ENCODE measurements at regions not wholly inside any gene's neighbourhood (a gene's known extent, or its start where the extent isn't known, plus 50 kb on each side); places are given as distances from the start of the nearest gene placed in this dataset.

- TF ChIP-seq CTCF (IDR thresholded peaks at IDR 0.05), result no peak
Observed at GRCh38 chr6:74840953-74841352, 364.9 kb downstream of the COL12A1 start.

GRCh38 chr6:74834967-74835366 is 370.9 kb downstream of the COL12A1 start:
- Histone ChIP-seq H3K27me3 (no peaks in the 10 kb centered on the region), H3K36me3 (no peaks in the 10 kb centered on the region), H3K27ac (no peak overlapping the region), H3K4me1 (no peaks in the 10 kb centered on the region), H3K4me3 (no peak overlapping the region), H3K9me3 (no peaks in the 10 kb centered on the region)
- no peak for DNase-seq (ENCODE audit: low spot score)
- no peak for TF ChIP-seq CTCF (IDR thresholded peaks at IDR 0.05)

More at GRCh38 chr6:74840953-74841352, 364.9 kb downstream of the COL12A1 start:
- Histone ChIP-seq H3K27me3 (no peaks in the 10 kb centered on the region), H3K27ac (no peak overlapping the region), H3K36me3 (no peaks in the 10 kb centered on the region), H3K4me3 (no peak overlapping the region), H3K4me1 (no peaks in the 10 kb centered on the region), H3K9me3 (peaks cover 0 to 13% of the 10 kb centered on the region in 2 donors)
- no peak for DNase-seq (ENCODE audit: low spot score)

GRCh38 chr6:74826263-74826662 is 379.6 kb downstream of the COL12A1 start:
- no peaks in the 10 kb centered on the region for H3K9me3 ChIP-seq
- H3K4me1 ChIP-seq, result no peaks in the 10 kb centered on the region
- H3K36me3 ChIP-seq, result no peaks in the 10 kb centered on the region
- no peak for TF ChIP-seq CTCF (IDR thresholded peaks at IDR 0.05)
- H3K27ac ChIP-seq, result no peak overlapping the region
- no peaks in the 10 kb centered on the region for H3K27me3 ChIP-seq
- DNase-seq (ENCODE audit: low spot score), result no peak
- H3K4me3 ChIP-seq, result no peak overlapping the region

- DNase-seq (ENCODE audit: low spot score), result no peak
- Histone ChIP-seq H3K27me3 (no peaks in the 10 kb centered on the region), H3K4me3 (no peak overlapping the region), H3K27ac (no peak overlapping the region), H3K4me1 (no peaks in the 10 kb centered on the region), H3K36me3 (no peaks in the 10 kb centered on the region), H3K9me3 (peaks cover 0 to 24% of the 10 kb centered on the region in 2 donors)
- TF ChIP-seq CTCF (IDR thresholded peaks at IDR 0.05), result no peak
Observed at GRCh38 chr6:74814440-74814839, 391.4 kb downstream of the COL12A1 start.

- DNase-seq (ENCODE audit: low spot score), result no peak
- no peak overlapping the region for H3K27ac ChIP-seq
- TF ChIP-seq CTCF (IDR thresholded peaks at IDR 0.05), result no peak
- H3K36me3 ChIP-seq, result no peaks in the 10 kb centered on the region
- peaks cover 0 to 4% of the 10 kb centered on the region in 2 donors for H3K9me3 ChIP-seq
- no peaks in the 10 kb centered on the region for H3K27me3 ChIP-seq
- no peak overlapping the region for H3K4me3 ChIP-seq
- H3K4me1 ChIP-seq, result no peaks in the 10 kb centered on the region
Observed at GRCh38 chr6:74807674-74808073, 398.2 kb downstream of the COL12A1 start.

- H3K27me3 ChIP-seq, result no peaks in the 10 kb centered on the region
- H3K27ac ChIP-seq, result peak overlapping the region in 1 of 2 donors; percentile 50
- DNase-seq (ENCODE audit: low spot score), result no peak
- no peak for TF ChIP-seq CTCF (IDR thresholded peaks at IDR 0.05)
- no peaks in the 10 kb centered on the region for H3K36me3 ChIP-seq
- H3K4me3 ChIP-seq, result no peak overlapping the region
- no peaks in the 10 kb centered on the region for H3K4me1 ChIP-seq
- peaks cover 0 to 4% of the 10 kb centered on the region in 2 donors for H3K9me3 ChIP-seq
Observed at GRCh38 chr6:74805916-74806696, 399.7 kb downstream of the COL12A1 start.
